Right atrium auricular region (tissue), 2 donors: ENCODE measurements at regions not wholly inside any gene's neighbourhood (a gene's known extent, or its start where the extent isn't known, plus 50 kb on each side); places are given as distances from the start of the nearest gene placed in this dataset.

ENCODE experiments used
- DNase-seq: peaks from one replicate; pipeline ENCODE4 v3.0.0-alpha.2; 2019; ENCODE audit warnings: low spot score
- H3K27ac ChIP-seq, 2 donors: fragments of 200-600 bp; sonication (generic); 1 replicate in 1 of 2; 2 replicates in 1 of 2; pipeline ENCODE4 v1.5.1; 2016 to 2019
- H3K27me3 ChIP-seq, 2 donors: fragments of 200-600 bp; sonication (generic); one replicate each; pipeline versions ENCODE4 v1.5.1 to v1.6.0; 2017 to 2019
- H3K36me3 ChIP-seq: fragments of 200-600 bp; sonication (generic); one replicate; pipeline ENCODE4 v1.5.1; 2016
- H3K4me1 ChIP-seq, 2 donors: fragments of 200-600 bp; sonication (generic); one replicate each; pipeline versions ENCODE4 v1.5.1 to v1.6.0; 2017 to 2019
- H3K4me3 ChIP-seq, 2 donors: fragments of 200-600 bp; sonication (generic); 1 replicate in 1 of 2; 2 replicates in 1 of 2; pipeline ENCODE4 v1.5.1; 2017 to 2019; ENCODE audit warnings: mild to moderate bottlenecking in 1 of 2, moderate library complexity in 1 of 2
- H3K9me3 ChIP-seq, 2 donors: fragments of 200-600 bp; sonication (generic); one replicate each; pipeline ENCODE4 v1.5.1; 2019
- CTCF ChIP-seq, 2 donors: fragments of 200-600 bp; sonication (generic); IDR thresholded peaks; one replicate each; pipeline ENCODE4 v1.5.1; 2019; ENCODE audit warnings: antibody characterized with exemption in 2 of 2

GRCh38 chr4:11564021-11564420 lies 135.3 kb upstream of the HS3ST1 start:
- Histone ChIP-seq H3K4me3 (no peak overlapping the region), H3K36me3 (no peaks in the 10 kb centered on the region), H3K27me3 (no peaks in the 10 kb centered on the region), H3K9me3 (no peaks in the 10 kb centered on the region), H3K4me1 (no peaks in the 10 kb centered on the region), H3K27ac (no peak overlapping the region)
- DNase-seq = no peak
- no peak for TF ChIP-seq CTCF (IDR thresholded peaks at IDR 0.05)

- Histone ChIP-seq H3K4me1 (no peaks in the 10 kb centered on the region), H3K27ac (no peak overlapping the region), H3K4me3 (no peak overlapping the region), H3K9me3 (no peaks in the 10 kb centered on the region), H3K27me3 (no peaks in the 10 kb centered on the region), H3K36me3 (no peaks in the 10 kb centered on the region)
- no peak for TF ChIP-seq CTCF (IDR thresholded peaks at IDR 0.05)
- DNase-seq = no peak
These were observed 120.8 kb upstream of the HS3ST1 start for GRCh38 chr4:11549525-11549924.

GRCh38 chr4:11548597-11549082 lies 119.9 kb upstream of the HS3ST1 start:
- Histone ChIP-seq H3K36me3 (no peaks in the 10 kb centered on the region), H3K27ac (no peak overlapping the region), H3K9me3 (no peaks in the 10 kb centered on the region), H3K4me1 (peaks cover 0 to 7% of the 10 kb centered on the region in 2 donors), H3K27me3 (no peaks in the 10 kb centered on the region), H3K4me3 (no peak overlapping the region)
- DNase-seq = no peak
- TF ChIP-seq CTCF (IDR thresholded peaks at IDR 0.05) = no peak

- H3K27me3 ChIP-seq = no peaks in the 10 kb centered on the region
- no peaks in the 10 kb centered on the region for H3K9me3 ChIP-seq
- no peak for TF ChIP-seq CTCF (IDR thresholded peaks at IDR 0.05)
These were observed 117.9 kb upstream of the HS3ST1 start for GRCh38 chr4:11546391-11547175.

GRCh38 chr4:11545651-11546050 lies 117.0 kb upstream of the HS3ST1 start:
- H3K9me3 ChIP-seq = no peaks in the 10 kb centered on the region
- H3K4me1 ChIP-seq = peaks cover 0 to 8% of the 10 kb centered on the region in 2 donors
- H3K36me3 ChIP-seq = no peaks in the 10 kb centered on the region
- H3K27ac ChIP-seq = no peak overlapping the region
- no peak overlapping the region for H3K4me3 ChIP-seq
- no peaks in the 10 kb centered on the region for H3K27me3 ChIP-seq
- DNase-seq = no peak
- TF ChIP-seq CTCF (IDR thresholded peaks at IDR 0.05) = no peak

More at GRCh38 chr4:11546391-11547175, 117.9 kb upstream of the HS3ST1 start:
- Histone ChIP-seq H3K4me3 (no peak overlapping the region), H3K36me3 (no peaks in the 10 kb centered on the region), H3K4me1 (peaks cover 0 to 8% of the 10 kb centered on the region in 2 donors), H3K27ac (no peak overlapping the region)
- no peak for DNase-seq
